ENCODE measurements at regions not wholly inside any gene's neighbourhood (a gene's known extent, or its start where the extent isn't known, plus 50 kb on each side); places are given as distances from the start of the nearest gene placed in this dataset.

DNA sequence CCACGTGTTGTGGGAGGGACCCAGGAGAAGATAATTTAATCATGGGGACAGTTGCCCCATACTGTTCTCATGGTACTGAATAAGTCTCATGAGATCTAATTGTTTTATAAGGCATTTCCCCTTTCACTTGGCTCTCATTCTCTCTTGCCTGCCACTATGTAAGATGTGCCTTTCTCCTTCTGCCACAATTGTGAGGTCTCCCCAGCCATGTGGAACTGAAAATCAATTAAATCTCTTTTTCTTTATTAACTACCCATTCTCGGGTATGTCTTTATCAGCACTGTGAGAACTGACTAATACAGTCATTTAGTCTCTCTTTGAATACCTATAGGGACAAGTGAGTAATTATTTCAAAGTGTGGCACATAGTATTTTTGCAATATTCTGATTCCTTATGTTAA is 269.2 kb upstream of the SMARCA2 start:
- H2AFZ ChIP-seq = no peak overlapping the region
- Mint-ChIP-seq H3K27me3 (ENCODE audit: insufficient read depth, low read depth, poor library complexity) (no peaks in the 10 kb centered on the region), H3K4me3 (no peak overlapping the region), H3K36me3 (ENCODE audit: low read depth) (peaks cover 7% of the 10 kb centered on the region; the same call in 1 of the 3 replicates), H3K4me1 (no peaks in the 10 kb centered on the region), H3K27ac (no peak overlapping the region), H3K9me3 (peaks cover 23% of the 10 kb centered on the region)
- no peak overlapping the region for H3K27ac ChIP-seq (ENCODE audit: low read depth)
- H3K79me2 ChIP-seq (replicated peaks; ENCODE audit: insufficient read depth) = no peaks in the 10 kb centered on the region
- no peaks in the 10 kb centered on the region for H3K27me3 ChIP-seq (ENCODE audit: insufficient read depth)
- TF ChIP-seq CREB1 (CRISPR knock-in tag; IDR thresholded peaks at IDR 0.05; ENCODE audit: low read depth) = no peak
- TF ChIP-seq EZH2phosphoT487 (IDR thresholded peaks at IDR 0.05; ENCODE audit: unreplicated experiment) = no peak
- no peak for TF ChIP-seq ETS1 (IDR thresholded peaks at IDR 0.05)
- no peak for TF ChIP-seq JUNB (IDR thresholded peaks at IDR 0.05; ENCODE audit: unreplicated experiment)
- no peak for TF ChIP-seq ZNF331 (CRISPR knock-in tag; IDR thresholded peaks at IDR 0.05; ENCODE audit: low read depth)
- no peak for TF ChIP-seq NANOG (IDR thresholded peaks at IDR 0.05; ENCODE audit: borderline replicate concordance)
- no peak for TF ChIP-seq CTCF (conservative IDR thresholded peaks at IDR 0.05; ENCODE audit: low read depth in 2 of 2)
- TF ChIP-seq STAT1 (IDR thresholded peaks at IDR 0.05; ENCODE audit: unreplicated experiment) = no peak
- no peak for TF ChIP-seq ZNF462 (CRISPR knock-in tag; IDR thresholded peaks at IDR 0.05)
- no peak for TF ChIP-seq ZNF114 (CRISPR knock-in tag; IDR thresholded peaks at IDR 0.05)
- TF ChIP-seq, protein P1, sequence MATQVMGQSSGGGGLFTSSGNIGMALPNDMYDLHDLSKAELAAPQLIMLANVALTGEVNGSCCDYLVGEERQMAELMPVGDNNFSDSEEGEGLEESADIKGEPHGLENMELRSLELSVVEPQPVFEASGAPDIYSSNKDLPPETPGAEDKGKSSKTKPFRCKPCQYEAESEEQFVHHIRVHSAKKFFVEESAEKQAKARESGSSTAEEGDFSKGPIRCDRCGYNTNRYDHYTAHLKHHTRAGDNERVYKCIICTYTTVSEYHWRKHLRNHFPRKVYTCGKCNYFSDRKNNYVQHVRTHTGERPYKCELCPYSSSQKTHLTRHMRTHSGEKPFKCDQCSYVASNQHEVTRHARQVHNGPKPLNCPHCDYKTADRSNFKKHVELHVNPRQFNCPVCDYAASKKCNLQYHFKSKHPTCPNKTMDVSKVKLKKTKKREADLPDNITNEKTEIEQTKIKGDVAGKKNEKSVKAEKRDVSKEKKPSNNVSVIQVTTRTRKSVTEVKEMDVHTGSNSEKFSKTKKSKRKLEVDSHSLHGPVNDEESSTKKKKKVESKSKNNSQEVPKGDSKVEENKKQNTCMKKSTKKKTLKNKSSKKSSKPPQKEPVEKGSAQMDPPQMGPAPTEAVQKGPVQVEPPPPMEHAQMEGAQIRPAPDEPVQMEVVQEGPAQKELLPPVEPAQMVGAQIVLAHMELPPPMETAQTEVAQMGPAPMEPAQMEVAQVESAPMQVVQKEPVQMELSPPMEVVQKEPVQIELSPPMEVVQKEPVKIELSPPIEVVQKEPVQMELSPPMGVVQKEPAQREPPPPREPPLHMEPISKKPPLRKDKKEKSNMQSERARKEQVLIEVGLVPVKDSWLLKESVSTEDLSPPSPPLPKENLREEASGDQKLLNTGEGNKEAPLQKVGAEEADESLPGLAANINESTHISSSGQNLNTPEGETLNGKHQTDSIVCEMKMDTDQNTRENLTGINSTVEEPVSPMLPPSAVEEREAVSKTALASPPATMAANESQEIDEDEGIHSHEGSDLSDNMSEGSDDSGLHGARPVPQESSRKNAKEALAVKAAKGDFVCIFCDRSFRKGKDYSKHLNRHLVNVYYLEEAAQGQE (IDR thresholded peaks at IDR 0.05; ENCODE audit: unreplicated experiment) = no peak
- ATAC-seq = no peak
- peaks cover 3% of the 10 kb centered on the region; the same call in 1 of the 2 replicates for H3K9me2 ChIP-seq (ENCODE audit: insufficient read depth)
- no peak overlapping the region for H3K4me2 ChIP-seq
- no peaks in the 10 kb centered on the region for H3K4me1 ChIP-seq (ENCODE audit: insufficient read depth)
- DNase-seq (ENCODE audit: low spot score) = no peak
- no peaks in the 10 kb centered on the region for H4K20me1 ChIP-seq (replicated peaks; ENCODE audit: insufficient read depth)
- H3F3A ChIP-seq (replicated peaks; ENCODE audit: low read depth) = no peaks in the 10 kb centered on the region
- H3K4me3 ChIP-seq = no peak overlapping the region
- H3K36me3 ChIP-seq (ENCODE audit: insufficient read depth) = no peaks in the 10 kb centered on the region

Data from GM23338 (cell line).